ENCODE measurements at regions not wholly inside any gene's neighbourhood (a gene's known extent, or its start where the extent isn't known, plus 50 kb on each side); places are given as distances from the start of the nearest gene placed in this dataset.
"Not testable (repeated sequence)": the region's sequence is repeated elsewhere in the genome, so short reads cannot be mapped to it uniquely, and the experiment has no call there.

DNA sequence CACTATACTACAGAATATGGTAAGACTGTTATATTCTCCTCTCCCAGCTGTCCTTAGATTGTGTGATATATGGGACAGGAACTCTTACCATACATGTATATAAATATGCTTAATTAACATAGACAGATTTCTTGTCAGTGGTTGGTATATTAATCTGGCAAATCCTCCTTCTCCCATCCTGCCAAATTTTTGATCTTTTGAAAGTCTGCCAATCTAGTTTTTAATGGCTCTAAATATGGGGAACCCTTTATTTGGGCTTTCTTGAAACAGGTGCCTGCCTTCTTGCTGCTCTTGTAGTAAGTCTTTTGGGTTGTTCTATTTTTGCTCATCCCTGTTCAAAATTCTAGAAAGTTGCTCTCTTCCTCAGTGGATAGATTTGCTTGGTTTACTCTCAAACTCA, 63.5 kb downstream of the SPATA31D1 start:
- Histone ChIP-seq H3K4me3 (ENCODE audit: low read length) (no peak overlapping the region), H3K4me1 (ENCODE audit: insufficient read depth, low read length) (no peaks in the 10 kb centered on the region), H2AFZ (ENCODE audit: low read length) (no peak overlapping the region), H3F3A (ENCODE audit: low read length, unreplicated experiment) (no peaks in the 10 kb centered on the region), H3K36me3 (ENCODE audit: low read depth, low read length) (no peaks in the 10 kb centered on the region), H3K9ac (ENCODE audit: low read length) (no peak overlapping the region), H3K79me2 (ENCODE audit: low read length) (no peaks in the 10 kb centered on the region), H3K4me2 (ENCODE audit: low read length) (no peak overlapping the region), H3K27me3 (ENCODE audit: low read length) (no peaks in the 10 kb centered on the region), H3K27ac (ENCODE audit: low read length) (no peak overlapping the region), H4K20me1 (ENCODE audit: low read length) (no peaks in the 10 kb centered on the region), H3K9me3 (ENCODE audit: low read length) (no peaks in the 10 kb centered on the region), H3K9me2 (replicated peaks; ENCODE audit: low read length) (no peaks in the 10 kb centered on the region)
- DNase-seq, result no peak
- POLR2A ChIA-PET (ENCODE audit: unreplicated experiment), result no interaction called here
- TF ChIP-seq EZH2 (IDR thresholded peaks at IDR 0.05; ENCODE audit: low read length, unreplicated experiment) (no peak), EZH2phosphoT487 (IDR thresholded peaks at IDR 0.05; ENCODE audit: borderline replicate concordance, low read length) (no peak)
- TF ChIP-seq, protein P1, sequence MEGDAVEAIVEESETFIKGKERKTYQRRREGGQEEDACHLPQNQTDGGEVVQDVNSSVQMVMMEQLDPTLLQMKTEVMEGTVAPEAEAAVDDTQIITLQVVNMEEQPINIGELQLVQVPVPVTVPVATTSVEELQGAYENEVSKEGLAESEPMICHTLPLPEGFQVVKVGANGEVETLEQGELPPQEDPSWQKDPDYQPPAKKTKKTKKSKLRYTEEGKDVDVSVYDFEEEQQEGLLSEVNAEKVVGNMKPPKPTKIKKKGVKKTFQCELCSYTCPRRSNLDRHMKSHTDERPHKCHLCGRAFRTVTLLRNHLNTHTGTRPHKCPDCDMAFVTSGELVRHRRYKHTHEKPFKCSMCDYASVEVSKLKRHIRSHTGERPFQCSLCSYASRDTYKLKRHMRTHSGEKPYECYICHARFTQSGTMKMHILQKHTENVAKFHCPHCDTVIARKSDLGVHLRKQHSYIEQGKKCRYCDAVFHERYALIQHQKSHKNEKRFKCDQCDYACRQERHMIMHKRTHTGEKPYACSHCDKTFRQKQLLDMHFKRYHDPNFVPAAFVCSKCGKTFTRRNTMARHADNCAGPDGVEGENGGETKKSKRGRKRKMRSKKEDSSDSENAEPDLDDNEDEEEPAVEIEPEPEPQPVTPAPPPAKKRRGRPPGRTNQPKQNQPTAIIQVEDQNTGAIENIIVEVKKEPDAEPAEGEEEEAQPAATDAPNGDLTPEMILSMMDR (conservative IDR thresholded peaks at IDR 0.05; ENCODE audit: low read depth, low read length), result no peak
- no TSS peak for BruUV-seq (replicated peaks)
- CTCF ChIA-PET, result no interaction called here
- ATAC-seq, result no peak
- intact Hi-C loops (cut with micrococcal nuclease), result no loop called here

DNA sequence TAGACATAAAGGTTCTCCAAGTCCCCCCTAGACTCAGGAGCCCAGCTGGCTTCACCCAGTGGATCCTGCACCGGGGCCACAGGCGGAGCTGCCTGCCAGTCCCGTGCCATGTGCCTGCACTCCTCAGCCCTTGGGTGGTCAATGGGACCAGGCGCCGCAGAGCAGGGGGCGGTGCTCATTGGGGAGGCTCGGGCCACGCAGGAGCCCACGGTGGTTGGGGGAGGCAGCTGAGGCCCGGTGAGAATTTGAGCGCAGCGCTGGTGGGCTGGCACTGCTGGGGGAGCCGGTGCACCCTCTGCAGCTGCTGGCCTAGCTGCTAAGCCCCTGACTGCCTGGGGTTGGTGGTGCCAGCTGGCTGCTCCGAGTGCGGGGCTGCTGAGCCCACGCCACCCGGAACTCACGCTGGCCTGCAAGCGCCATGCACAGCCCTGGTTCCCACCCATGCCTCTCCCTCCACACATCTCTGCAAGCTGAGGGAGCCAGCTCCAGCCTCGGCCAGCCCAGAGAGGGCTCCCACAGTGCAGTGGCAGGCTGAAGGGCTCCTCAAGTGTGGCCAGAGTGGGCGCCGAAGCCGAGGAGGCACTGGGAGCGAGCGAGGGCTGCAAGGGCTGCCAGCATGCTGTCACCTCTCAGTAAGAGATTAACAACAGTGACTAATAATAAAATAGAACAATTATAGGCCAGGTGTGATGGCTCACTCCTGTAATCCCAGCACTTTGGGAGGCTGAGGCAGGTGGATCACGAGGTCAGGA, 65.9 kb downstream of the SPATA31D1 start:
- H3K4me2 ChIP-seq (ENCODE audit: low read length), result no peak overlapping the region
- no peaks in the 10 kb centered on the region for H3K9me2 ChIP-seq (replicated peaks; ENCODE audit: low read length)
- H3K79me2 ChIP-seq (ENCODE audit: low read length), result no peaks in the 10 kb centered on the region
- POLR2A ChIA-PET (ENCODE audit: unreplicated experiment), result no interaction called here
- H3K9ac ChIP-seq (ENCODE audit: low read length), result no peak overlapping the region
- ATAC-seq (no peak), DNase-seq (no peak)
- H3K4me3 ChIP-seq (ENCODE audit: low read length), result no peak overlapping the region
- TF ChIP-seq, protein P1 (conservative IDR thresholded peaks at IDR 0.05; ENCODE audit: low read depth, low read length), result no peak
- no peak for TF ChIP-seq EZH2 (IDR thresholded peaks at IDR 0.05; ENCODE audit: low read length, unreplicated experiment)
- TF ChIP-seq EZH2phosphoT487 (IDR thresholded peaks at IDR 0.05; ENCODE audit: borderline replicate concordance, low read length), result no peak
- BruUV-seq (replicated peaks), result no TSS peak
- H3K27me3 ChIP-seq (ENCODE audit: low read length), result no peaks in the 10 kb centered on the region
- H3K4me1 ChIP-seq (ENCODE audit: insufficient read depth, low read length), result no peaks in the 10 kb centered on the region
- H3K36me3 ChIP-seq (ENCODE audit: low read depth, low read length), result no peaks in the 10 kb centered on the region
- no peaks in the 10 kb centered on the region for H4K20me1 ChIP-seq (ENCODE audit: low read length)
- H2AFZ ChIP-seq (ENCODE audit: low read length), result no peak overlapping the region
- CTCF ChIA-PET, result no interaction called here
- H3F3A ChIP-seq (ENCODE audit: low read length, unreplicated experiment), result no peaks in the 10 kb centered on the region
- intact Hi-C loops (cut with micrococcal nuclease), result no loop called here
- no peak overlapping the region for H3K27ac ChIP-seq (ENCODE audit: low read length)
- H3K9me3 ChIP-seq (ENCODE audit: low read length), result no peaks in the 10 kb centered on the region

DNA sequence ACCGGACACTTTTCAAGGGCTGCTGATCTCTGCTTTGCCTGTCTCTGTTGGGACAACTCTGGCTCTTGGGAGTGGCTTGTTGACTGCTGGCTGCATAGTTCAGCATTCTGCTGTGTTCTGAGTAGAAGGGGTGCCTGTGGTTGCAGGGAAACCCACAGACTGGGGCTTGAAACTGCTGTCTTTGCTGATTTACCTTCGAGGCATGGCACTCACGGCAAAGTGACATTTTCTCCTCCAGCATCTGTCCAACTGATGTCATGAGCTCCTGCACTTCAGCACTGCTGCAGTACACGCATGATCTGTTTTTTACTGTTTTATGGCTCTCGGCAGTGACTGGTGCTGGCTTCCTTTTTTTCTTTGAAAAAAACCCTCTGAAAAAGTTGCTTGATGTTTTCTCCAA, 69.2 kb downstream of the SPATA31D1 start:
- ATAC-seq (no peak), DNase-seq (no peak)
- no peaks in the 10 kb centered on the region for H3F3A ChIP-seq (ENCODE audit: low read length, unreplicated experiment)
- H4K20me1 ChIP-seq (ENCODE audit: low read length), result no peaks in the 10 kb centered on the region
- intact Hi-C loops (cut with micrococcal nuclease), result no loop called here
- H2AFZ ChIP-seq (ENCODE audit: low read length), result no peak overlapping the region
- no peak overlapping the region for H3K9ac ChIP-seq (ENCODE audit: low read length)
- ChIA-PET CTCF (no interaction called here), POLR2A (ENCODE audit: unreplicated experiment) (no interaction called here)
- no peak overlapping the region for H3K4me2 ChIP-seq (ENCODE audit: low read length)
- H3K79me2 ChIP-seq (ENCODE audit: low read length), result no peaks in the 10 kb centered on the region
- no peaks in the 10 kb centered on the region for H3K9me3 ChIP-seq (ENCODE audit: low read length)
- no peaks in the 10 kb centered on the region for H3K4me1 ChIP-seq (ENCODE audit: insufficient read depth, low read length)
- no peak overlapping the region for H3K4me3 ChIP-seq (ENCODE audit: low read length)
- H3K27ac ChIP-seq (ENCODE audit: low read length), result no peak overlapping the region
- TF ChIP-seq EZH2phosphoT487 (IDR thresholded peaks at IDR 0.05; ENCODE audit: borderline replicate concordance, low read length) (no peak), EZH2 (IDR thresholded peaks at IDR 0.05; ENCODE audit: low read length, unreplicated experiment) (no peak)
- TF ChIP-seq, protein P1 (conservative IDR thresholded peaks at IDR 0.05; ENCODE audit: low read depth, low read length), result no peak
- BruUV-seq (replicated peaks), result no TSS peak
- H3K9me2 ChIP-seq (replicated peaks; ENCODE audit: low read length), result no peaks in the 10 kb centered on the region
- H3K27me3 ChIP-seq (ENCODE audit: low read length), result no peaks in the 10 kb centered on the region
- no peaks in the 10 kb centered on the region for H3K36me3 ChIP-seq (ENCODE audit: low read depth, low read length)

DNA sequence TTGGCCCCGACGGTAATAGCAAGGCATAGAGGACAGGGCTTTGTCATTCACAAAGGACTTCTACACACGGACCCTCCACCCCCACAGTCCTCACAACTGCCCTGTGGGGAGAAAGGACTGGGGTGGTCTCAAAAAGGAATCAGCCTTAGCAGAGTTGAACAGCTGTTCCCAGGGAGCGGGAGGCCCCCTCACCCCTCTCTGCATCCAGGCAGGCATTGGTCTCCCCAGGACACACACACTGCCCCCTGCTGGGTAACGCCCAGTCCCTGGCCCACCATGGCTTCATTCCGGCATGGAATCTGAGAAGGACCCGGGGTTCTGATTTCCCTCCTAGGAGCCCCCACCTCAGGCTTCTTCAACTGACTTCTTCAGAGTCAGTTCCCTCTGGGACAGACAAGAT, 73.2 kb downstream of the SPATA31D1 start:
- intact Hi-C loops (cut with micrococcal nuclease); H3K27me3 ChIP-seq (ENCODE audit: low read length); H3F3A ChIP-seq (ENCODE audit: low read length, unreplicated experiment); H3K4me2 ChIP-seq (ENCODE audit: low read length); H3K27ac ChIP-seq (ENCODE audit: low read length); H3K9ac ChIP-seq (ENCODE audit: low read length); POLR2A ChIA-PET (ENCODE audit: unreplicated experiment); DNase-seq; BruUV-seq (replicated peaks); H3K36me3 ChIP-seq (ENCODE audit: low read depth, low read length); H3K79me2 ChIP-seq (ENCODE audit: low read length); H3K9me3 ChIP-seq (ENCODE audit: low read length); CTCF ChIA-PET; H3K4me1 ChIP-seq (ENCODE audit: insufficient read depth, low read length); H3K9me2 ChIP-seq (replicated peaks; ENCODE audit: low read length); ATAC-seq; H2AFZ ChIP-seq (ENCODE audit: low read length); H4K20me1 ChIP-seq (ENCODE audit: low read length); H3K4me3 ChIP-seq (ENCODE audit: low read length): not testable (repeated sequence)

All from PC-3 (cell line).